SKM-1 treated with dmso at 0.1 percent for 144 hours (cell line): ENCODE measurements at regions not wholly inside any gene's neighbourhood (a gene's known extent, or its start where the extent isn't known, plus 50 kb on each side); places are given as distances from the start of the nearest gene placed in this dataset.

Source experiments
- DNase-seq: peaks from one replicate; lab custom pipeline; 2025; ENCODE audit not compliant: unreplicated experiment; lab: John Stamatoyannopoulos, UW

- no peak for DNase-seq
These were observed 114.9 kb upstream of the ANKRD1 start for GRCh38 chr10:91035650-91036292.

GRCh38 chr10:91036807-91037411 is 116.0 kb upstream of the ANKRD1 start:
- no peak for DNase-seq

- no peak for DNase-seq
These were observed 118.1 kb upstream of the ANKRD1 start for GRCh38 chr10:91038971-91039370.

GRCh38 chr10:91040343-91040742 is 119.5 kb upstream of the ANKRD1 start:
- no peak for DNase-seq

GRCh38 chr10:91042069-91042468 is 121.2 kb upstream of the ANKRD1 start:
- DNase-seq, result no peak

- peak; percentile 12 for DNase-seq
These were observed 122.5 kb upstream of the ANKRD1 start for GRCh38 chr10:91043173-91043910.

GRCh38 chr10:91046869-91047268 is 126.0 kb upstream of the ANKRD1 start:
- no peak for DNase-seq

- DNase-seq, result no peak
These were observed 127.5 kb upstream of the ANKRD1 start for GRCh38 chr10:91048380-91048779.

GRCh38 chr10:91049296-91049987 is 128.6 kb upstream of the ANKRD1 start:
- DNase-seq, result no peak

- no peak for DNase-seq
These were observed 129.1 kb upstream of the ANKRD1 start for GRCh38 chr10:91049988-91050360.

- no peak for DNase-seq
These were observed 129.6 kb upstream of the ANKRD1 start for GRCh38 chr10:91050371-91051034.

GRCh38 chr10:91051829-91052228 is 130.9 kb upstream of the ANKRD1 start:
- no peak for DNase-seq

GRCh38 chr10:91054325-91054724 is 133.4 kb upstream of the ANKRD1 start:
- DNase-seq, result no peak

GRCh38 chr10:91061187-91061586 is 140.3 kb upstream of the ANKRD1 start:
- DNase-seq, result no peak

GRCh38 chr10:91061608-91062007 is 140.7 kb upstream of the ANKRD1 start:
- no peak for DNase-seq

- no peak for DNase-seq
These were observed 141.2 kb upstream of the ANKRD1 start for GRCh38 chr10:91062091-91062490.

- DNase-seq, result no peak
These were observed 148.7 kb upstream of the PCGF5 start for GRCh38 chr10:91071786-91072185.

GRCh38 chr10:91073286-91073979 is 147.0 kb upstream of the PCGF5 start:
- DNase-seq, result no peak

- no peak for DNase-seq
These were observed 143.4 kb upstream of the PCGF5 start for GRCh38 chr10:91076991-91077548.

GRCh38 chr10:91077549-91078071 is 142.9 kb upstream of the PCGF5 start:
- no peak for DNase-seq
